Smooth muscle cell (in vitro differentiated cells): ENCODE measurements at regions not wholly inside any gene's neighbourhood (a gene's known extent, or its start where the extent isn't known, plus 50 kb on each side); places are given as distances from the start of the nearest gene placed in this dataset.

ENCODE experiments used
- DNase-seq: peaks from one replicate; lab custom pipeline; 2025; ENCODE audit not compliant: unreplicated experiment; lab: John Stamatoyannopoulos, UW
- H2AFZ ChIP-seq: fragments of 200-600 bp; sonication (generic); 2 replicates; pipeline ENCODE4 v1.6.0; 2016; ENCODE audit warnings: antibody characterized with exemption, low read depth, mild to moderate bottlenecking
- H3F3A ChIP-seq: fragments of 200-600 bp; sonication (generic); 2 replicates; pipeline ENCODE4 v1.6.0; 2017; ENCODE audit warnings: antibody characterized with exemption, low read depth
- H3K27ac ChIP-seq: fragments of 200-600 bp; sonication (generic); 2 replicates; pipeline ENCODE4 v1.5.1; 2016; ENCODE audit warnings: low read depth, mild to moderate bottlenecking
- H3K27me3 ChIP-seq: fragments of 200-600 bp; sonication (generic); 2 replicates; pipeline ENCODE4 v1.6.1; 2016; ENCODE audit warnings: low read depth, mild to moderate bottlenecking
- H3K36me3 ChIP-seq: fragments of 200-600 bp; sonication (generic); 2 replicates; pipeline ENCODE4 v1.5.1; 2016; ENCODE audit warnings: low read depth
- H3K4me1 ChIP-seq: fragments of 200-600 bp; sonication (generic); 2 replicates; pipeline ENCODE4 v1.5.1; 2016; ENCODE audit warnings: low read depth
- H3K4me2 ChIP-seq: fragments of 200-600 bp; sonication (generic); 2 replicates; pipeline ENCODE4 v1.6.0; 2016; ENCODE audit warnings: mild to moderate bottlenecking
- H3K4me3 ChIP-seq: fragments of 200-600 bp; sonication (generic); 2 replicates; pipeline ENCODE4 v1.5.1; 2016; ENCODE audit warnings: mild to moderate bottlenecking
- H3K79me2 ChIP-seq: fragments of 200-600 bp; sonication (generic); 2 replicates; pipeline ENCODE4 v1.6.0; 2016; ENCODE audit warnings: low read depth, mild to moderate bottlenecking
- H3K9ac ChIP-seq: fragments of 200-600 bp; sonication (generic); 2 replicates; pipeline ENCODE4 v1.6.0; 2016; ENCODE audit warnings: low read depth
- H3K9me3 ChIP-seq: fragments of 200-600 bp; sonication (generic); replicated peaks from 2 replicates; pipeline ENCODE4 v1.5.1; 2016; ENCODE audit warnings: low read depth
- H4K20me1 ChIP-seq: fragments of 200-600 bp; sonication (generic); 2 replicates; pipeline ENCODE4 v1.6.0; 2016; ENCODE audit warnings: low read depth
- CTCF ChIP-seq: fragments of 200-600 bp; sonication (generic); IDR thresholded peaks from 2 replicates; pipeline ENCODE4 v1.5.1; 2017; ENCODE audit warnings: borderline replicate concordance, mild to moderate bottlenecking, antibody characterized with exemption; ENCODE audit not compliant: insufficient read depth, poor library complexity, severe bottlenecking
- WGBS: methylation state at CpG from one replicate; pipeline ENCODE4 v1.1.7; 2016; ENCODE audit warnings: low lambda C conversion rate; 5-methylcytosine and 5-hydroxymethylcytosine counted together

DNA sequence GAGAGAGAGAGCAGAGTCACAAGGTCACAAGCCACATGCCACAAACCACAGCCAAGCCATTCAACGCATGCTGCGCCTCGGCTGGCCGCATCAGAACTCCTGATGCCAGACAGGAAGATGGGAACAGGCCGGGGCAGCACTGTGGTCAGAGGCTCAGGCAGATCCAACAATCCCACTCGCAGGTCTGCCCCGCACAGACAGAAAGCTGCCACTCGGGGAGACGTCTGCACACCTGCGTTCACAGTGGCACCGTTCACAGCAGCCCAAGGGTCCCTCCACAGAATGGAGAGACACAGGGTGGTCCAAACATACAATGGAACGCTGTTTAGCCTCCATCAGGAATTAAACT, 408.8 kb downstream of the CTTN start:
- DNase-seq = no peak
- Histone ChIP-seq H3K9me3 (no peaks in the 10 kb centered on the region), H3K4me1 (no peaks in the 10 kb centered on the region), H3F3A (no peaks in the 10 kb centered on the region), H3K4me3 (no peak overlapping the region), H3K36me3 (no peaks in the 10 kb centered on the region), H3K9ac (no peak overlapping the region), H3K27me3 (no peaks in the 10 kb centered on the region), H4K20me1 (no peaks in the 10 kb centered on the region), H2AFZ (no peak overlapping the region), H3K27ac (no peak overlapping the region), H3K79me2 (no peaks in the 10 kb centered on the region), H3K4me2 (no peak overlapping the region)
- WGBS = 96% methylated on average over 12 of the region's 12 CpGs
- no peak for TF ChIP-seq CTCF

DNA sequence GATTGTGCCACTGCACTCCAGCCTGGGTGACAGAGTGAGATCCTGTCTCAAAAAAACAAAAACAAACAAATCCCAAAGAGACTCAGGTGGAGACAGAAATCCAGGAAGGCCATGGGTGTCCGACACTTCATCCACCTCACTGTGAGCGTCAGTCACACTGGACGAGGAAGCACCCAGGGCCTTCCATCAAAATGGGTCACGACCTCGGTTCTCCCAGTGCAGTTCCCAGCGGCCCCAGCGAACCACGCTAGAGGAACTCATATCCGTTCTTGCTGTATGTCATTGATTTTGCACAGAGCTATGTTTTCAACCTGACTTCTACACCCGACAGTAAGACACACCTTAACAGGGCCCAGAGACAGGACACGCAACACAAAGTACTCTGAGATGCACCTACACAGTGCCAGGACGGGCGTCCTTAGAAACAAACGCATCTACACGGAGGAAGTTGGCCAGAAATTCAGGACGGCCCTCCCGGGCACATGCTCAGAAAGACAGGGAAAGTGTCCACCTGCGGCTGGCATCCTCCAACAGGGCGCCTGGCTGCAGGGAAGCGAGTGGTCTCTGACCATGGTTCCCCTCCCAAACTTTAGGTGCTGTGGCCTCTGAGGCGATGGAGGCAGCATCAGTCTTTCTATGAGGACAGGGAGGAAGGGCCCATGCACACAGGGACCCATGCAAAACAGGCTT, 410.5 kb downstream of the CTTN start:
- no peak overlapping the region for H2AFZ ChIP-seq
- H3K36me3 ChIP-seq = no peaks in the 10 kb centered on the region
- H3F3A ChIP-seq = no peaks in the 10 kb centered on the region
- H3K9ac ChIP-seq = no peak overlapping the region
- DNase-seq = no peak
- WGBS = 96% methylated on average over 21 of the region's 21 CpGs
- H3K9me3 ChIP-seq = no peaks in the 10 kb centered on the region
- H3K27ac ChIP-seq = no peak overlapping the region
- H3K4me1 ChIP-seq = no peaks in the 10 kb centered on the region
- H3K27me3 ChIP-seq = no peaks in the 10 kb centered on the region
- TF ChIP-seq CTCF = no peak
- H3K79me2 ChIP-seq = no peaks in the 10 kb centered on the region
- no peak overlapping the region for H3K4me2 ChIP-seq
- H4K20me1 ChIP-seq = no peaks in the 10 kb centered on the region
- no peak overlapping the region for H3K4me3 ChIP-seq

DNA sequence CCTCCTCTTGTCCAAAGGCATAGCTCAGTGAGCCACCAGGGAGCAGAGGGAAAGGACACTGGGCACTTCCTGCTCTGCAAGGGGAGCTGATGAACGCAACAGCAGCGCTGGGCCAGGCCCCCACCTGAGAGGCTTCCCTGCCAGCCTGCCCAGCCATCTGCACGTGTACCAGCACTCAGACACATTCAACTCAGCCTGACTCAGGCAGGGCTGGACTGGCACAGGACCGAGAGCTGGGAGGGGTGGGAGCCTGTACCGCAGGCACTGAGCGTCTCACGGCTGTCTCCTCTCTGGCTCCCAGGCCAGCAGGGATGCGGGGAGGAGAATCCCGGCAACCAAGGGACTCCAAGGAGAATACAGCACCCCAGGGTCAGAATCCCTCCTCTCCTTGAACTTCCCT, 411.8 kb downstream of the CTTN start:
- Histone ChIP-seq H3F3A (no peaks in the 10 kb centered on the region), H4K20me1 (no peaks in the 10 kb centered on the region), H3K4me3 (no peak overlapping the region), H3K36me3 (no peaks in the 10 kb centered on the region), H3K9me3 (no peaks in the 10 kb centered on the region), H3K79me2 (no peaks in the 10 kb centered on the region), H3K4me2 (no peak overlapping the region), H3K27ac (no peak overlapping the region), H3K27me3 (no peaks in the 10 kb centered on the region), H2AFZ (no peak overlapping the region), H3K4me1 (no peaks in the 10 kb centered on the region), H3K9ac (no peak overlapping the region)
- 90% methylated on average over 9 of the region's 9 CpGs for WGBS
- no peak for TF ChIP-seq CTCF
- no peak for DNase-seq

DNA sequence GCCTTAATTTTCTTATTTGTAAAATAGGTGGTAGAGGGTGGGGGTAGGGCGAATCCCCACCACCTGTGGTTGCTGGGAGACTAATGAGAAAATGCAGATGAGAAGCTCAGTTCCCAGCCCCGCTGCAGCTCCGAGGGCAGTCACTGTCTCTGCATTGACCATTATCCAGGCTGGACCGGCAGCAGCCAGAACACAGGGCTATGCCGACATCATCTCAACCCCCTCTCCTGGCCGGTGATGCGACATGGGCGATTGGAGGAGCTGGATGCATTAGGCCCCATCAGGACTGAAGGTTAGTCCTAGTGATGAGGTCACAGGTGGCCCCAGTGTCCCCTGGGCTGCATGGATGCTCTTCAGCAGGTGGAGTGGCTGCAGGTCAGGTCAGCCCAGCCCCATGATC, 412.4 kb downstream of the CTTN start:
- no peak for DNase-seq
- Histone ChIP-seq H3K27ac (no peak overlapping the region), H2AFZ (no peak overlapping the region), H3K27me3 (no peaks in the 10 kb centered on the region), H3K36me3 (no peaks in the 10 kb centered on the region), H4K20me1 (no peaks in the 10 kb centered on the region), H3K9me3 (no peaks in the 10 kb centered on the region), H3F3A (no peaks in the 10 kb centered on the region), H3K4me3 (no peak overlapping the region), H3K9ac (no peak overlapping the region), H3K79me2 (no peaks in the 10 kb centered on the region), H3K4me2 (no peak overlapping the region), H3K4me1 (no peaks in the 10 kb centered on the region)
- 92% methylated on average over 8 of the region's 8 CpGs for WGBS
- TF ChIP-seq CTCF = no peak
